SK-N-SH (cell line): ENCODE measurements at regions not wholly inside any gene's neighbourhood (a gene's known extent, or its start where the extent isn't known, plus 50 kb on each side); places are given as distances from the start of the nearest gene placed in this dataset.

Experiments used
- CTCF ChIA-PET: fragments of 300-600, 350-600 bp; formaldehyde crosslinking; extraction: SDS; loops from one replicate; lab custom pipeline; 2021; lab: Yijun Ruan, JAX
- POLR2A ChIA-PET: fragments of 350-600 bp; sonication (Branson Sonifier 250); formaldehyde crosslinking; extraction: SDS; loops from one replicate; lab custom pipeline; 2020; ENCODE audit warnings: antibody characterized with exemption, inconsistent platforms; lab: Yijun Ruan, JAX
- DNase-seq: peaks from one replicate; pipeline ENCODE4 v3.0.0; 2012
- H2AFZ ChIP-seq: fragments of 200-600 bp; sonication (generic); 2 replicates; pipeline ENCODE4 v1.8.1; 2016; ENCODE audit warnings: antibody characterized with exemption, mild to moderate bottlenecking, low read depth
- H3F3A ChIP-seq: fragments of 200-600 bp; sonication (generic); replicated peaks from 2 replicates; pipeline ENCODE3; 2016; ENCODE audit warnings: antibody characterized with exemption, mild to moderate bottlenecking; ENCODE audit not compliant: insufficient read depth
- H3K27ac ChIP-seq, 2 experiments: fragments of 200-500 bp in 1 of 2; fragments of 200-600 bp in 1 of 2; sonication (Bioruptor generic) in 1 of 2; sonication (generic), shearing (Covaris generic) in 1 of 2; 2 replicates each; pipeline versions ENCODE4 v1.5.1 to v1.6.1; 2014 to 2016; ENCODE audit warnings: low read depth in 2 of 2, inconsistent platforms in 1 of 2, low read length in 1 of 2, mild to moderate bottlenecking in 1 of 2, mixed read lengths in 1 of 2
- H3K27me3 ChIP-seq: fragments of 200-600 bp; sonication (generic), shearing (Covaris generic); 2 replicates; pipeline ENCODE4 v1.6.1; 2016; ENCODE audit warnings: mixed run types; ENCODE audit not compliant: insufficient read depth
- H3K36me3 ChIP-seq, 2 experiments: fragments of 200-500 bp in 1 of 2; fragments of 200-600 bp in 1 of 2; sonication (Bioruptor generic) in 1 of 2; sonication (generic) in 1 of 2; replicated peaks in 1 of 2; 2 replicates each; pipeline versions ENCODE3 to v1.5.1; 2014 to 2016; ENCODE audit warnings: low read length in 1 of 2, mild to moderate bottlenecking in 1 of 2; ENCODE audit not compliant: insufficient read depth in 2 of 2, control insufficient read depth in 1 of 2
- H3K4me1 ChIP-seq, 2 experiments: fragments of 200-500 bp in 1 of 2; fragments of 200-600 bp in 1 of 2; sonication (Bioruptor generic) in 1 of 2; sonication (generic), shearing (Covaris generic) in 1 of 2; 2 replicates each; pipeline versions ENCODE4 v1.5.1 to v1.6.1; 2014 to 2016; ENCODE audit warnings: low read depth in 1 of 2, low read length in 1 of 2, mixed run types in 1 of 2; ENCODE audit not compliant: insufficient read depth in 2 of 2, control insufficient read depth in 1 of 2
- H3K4me2 ChIP-seq: fragments of 200-600 bp; sonication (generic), shearing (Covaris generic); 2 replicates; pipeline ENCODE4 v1.6.1; 2017; ENCODE audit warnings: mixed run types
- H3K4me3 ChIP-seq, 2 experiments: fragments of 200-500 bp in 1 of 2; fragments of 200-600 bp in 1 of 2; sonication (Bioruptor generic) in 1 of 2; sonication (generic), shearing (Covaris generic) in 1 of 2; 2 replicates each; pipeline versions ENCODE4 v1.5.1 to v1.8.1; 2014 to 2016; ENCODE audit warnings: low read depth in 2 of 2, inconsistent platforms in 1 of 2, low read length in 1 of 2, mild to moderate bottlenecking in 1 of 2, mixed read lengths in 1 of 2, moderate library complexity in 1 of 2
- H3K79me2 ChIP-seq: fragments of 200-600 bp; sonication (generic); 2 replicates; pipeline ENCODE4 v1.8.1; 2017; ENCODE audit warnings: mild to moderate bottlenecking; ENCODE audit not compliant: insufficient read depth
- H3K9ac ChIP-seq: fragments of 200-600 bp; sonication (generic); 2 replicates; pipeline ENCODE4 v1.6.1; 2017; ENCODE audit warnings: mixed run types
- H3K9me2 ChIP-seq: fragments of 200-600 bp; sonication (generic); 2 replicates; pipeline ENCODE4 v1.6.1; 2017; ENCODE audit warnings: mixed run types
- H3K9me3 ChIP-seq: fragments of 200-600 bp; sonication (generic); 2 replicates; pipeline ENCODE4 v1.6.1; 2017; ENCODE audit warnings: mixed run types, mild to moderate bottlenecking, moderate library complexity
- H4K20me1 ChIP-seq: fragments of 200-600 bp; sonication (generic); 2 replicates; pipeline ENCODE4 v1.6.1; 2017; ENCODE audit warnings: mild to moderate bottlenecking, mixed run types; ENCODE audit not compliant: insufficient read depth
- CHD2 ChIP-seq: fragments of 150-350 bp; IDR thresholded peaks from 2 replicates; pipeline ENCODE4 v1.6.1; 2018; ENCODE audit warnings: low read length; ENCODE audit not compliant: partially characterized antibody
- ELF1 ChIP-seq: IDR thresholded peaks from 2 replicates; pipeline ENCODE4 v1.4.0; 2012
- EP300 ChIP-seq, 2 experiments: IDR thresholded peaks; 2 replicates each; pipeline versions ENCODE4 v1.4.0 to v1.6.1; 2012; ENCODE audit warnings: borderline replicate concordance in 1 of 2, low read depth in 1 of 2, low read length in 1 of 2
- FOXM1 ChIP-seq: IDR thresholded peaks from 2 replicates; pipeline ENCODE4 v1.4.0; 2012; ENCODE audit warnings: low read depth, mild to moderate bottlenecking
- GATA2 ChIP-seq: sonication (generic); formaldehyde crosslinking; IDR thresholded peaks from 2 replicates; pipeline ENCODE4 v1.5.0; 2020; ENCODE audit warnings: mild to moderate bottlenecking, missing genetic modification reagents
- IRF3 ChIP-seq: fragments of 150-350 bp; IDR thresholded peaks from 2 replicates; pipeline ENCODE4 v1.6.1; 2016; ENCODE audit warnings: mild to moderate bottlenecking, low read depth, low read length
- JUND ChIP-seq: IDR thresholded peaks from 2 replicates; pipeline ENCODE4 v1.4.0; 2012
- MEF2A ChIP-seq: IDR thresholded peaks from 2 replicates; pipeline ENCODE4 v1.4.0; 2012; ENCODE audit warnings: low read depth, borderline replicate concordance
- MXI1 ChIP-seq: IDR thresholded peaks from 2 replicates; pipeline ENCODE4 v1.6.1; 2012; ENCODE audit warnings: mild to moderate bottlenecking, low read depth, low read length, improper control_type of control experiment
- NFIC ChIP-seq: IDR thresholded peaks from 2 replicates; pipeline ENCODE4 v1.4.0; 2012; ENCODE audit warnings: borderline replicate concordance
- POLR2AphosphoS5 ChIP-seq: IDR thresholded peaks from 2 replicates; pipeline ENCODE4 v1.6.1; 2012; ENCODE audit warnings: low read depth, low read length
- RAD21 ChIP-seq: IDR thresholded peaks from 2 replicates; pipeline ENCODE4 v1.6.1; 2012; ENCODE audit warnings: mild to moderate bottlenecking, low read length
- RCOR1 ChIP-seq: fragments of 150-350 bp; IDR thresholded peaks from 2 replicates; pipeline ENCODE4 v1.6.1; 2017; ENCODE audit warnings: antibody characterized with exemption, low read length
- RXRA ChIP-seq: IDR thresholded peaks from 2 replicates; pipeline ENCODE4 v1.4.0; 2012; ENCODE audit warnings: low read depth, mild to moderate bottlenecking, borderline replicate concordance
- SIN3A ChIP-seq: IDR thresholded peaks from 2 replicates; pipeline ENCODE4 v1.6.1; 2012; ENCODE audit warnings: low read depth, mild to moderate bottlenecking, low read length, moderate library complexity, borderline replicate concordance
- TAF1 ChIP-seq: IDR thresholded peaks from 2 replicates; pipeline ENCODE4 v1.6.1; 2012; ENCODE audit warnings: low read depth, mild to moderate bottlenecking, low read length, moderate library complexity, borderline replicate concordance
- TCF12 ChIP-seq: IDR thresholded peaks from 2 replicates; pipeline ENCODE4 v1.4.0; 2012
- TEAD4 ChIP-seq: IDR thresholded peaks from 2 replicates; pipeline ENCODE4 v1.4.0; 2012; ENCODE audit warnings: mild to moderate bottlenecking, borderline replicate concordance; ENCODE audit not compliant: insufficient read depth
- YY1 ChIP-seq: IDR thresholded peaks from 2 replicates; pipeline ENCODE4 v1.4.0; 2012; ENCODE audit warnings: low read depth, mild to moderate bottlenecking
- WGBS: methylation state at CpG from one replicate; pipeline ENCODE4 v1.1.6; 2017; ENCODE audit warnings: low lambda C conversion rate; 5-methylcytosine and 5-hydroxymethylcytosine counted together
- TF ChIP-seq, protein P1 (sequence below): IDR thresholded peaks from 2 replicates; pipeline ENCODE4 v1.4.0; 2012; ENCODE audit warnings: low read depth, borderline replicate concordance
- TF ChIP-seq, protein P2 (sequence below): IDR thresholded peaks from 2 replicates; pipeline ENCODE4 v1.4.0; 2012; ENCODE audit warnings: low read depth, borderline replicate concordance
- TF ChIP-seq, protein P3 (sequence below): IDR thresholded peaks from 2 replicates; pipeline ENCODE4 v1.4.0; 2012; ENCODE audit warnings: low read depth
- TF ChIP-seq, protein P4 (sequence below): IDR thresholded peaks from 2 replicates; pipeline ENCODE4 v1.6.1; 2012; ENCODE audit warnings: mild to moderate bottlenecking, low read depth, low read length, moderate library complexity

DNA sequence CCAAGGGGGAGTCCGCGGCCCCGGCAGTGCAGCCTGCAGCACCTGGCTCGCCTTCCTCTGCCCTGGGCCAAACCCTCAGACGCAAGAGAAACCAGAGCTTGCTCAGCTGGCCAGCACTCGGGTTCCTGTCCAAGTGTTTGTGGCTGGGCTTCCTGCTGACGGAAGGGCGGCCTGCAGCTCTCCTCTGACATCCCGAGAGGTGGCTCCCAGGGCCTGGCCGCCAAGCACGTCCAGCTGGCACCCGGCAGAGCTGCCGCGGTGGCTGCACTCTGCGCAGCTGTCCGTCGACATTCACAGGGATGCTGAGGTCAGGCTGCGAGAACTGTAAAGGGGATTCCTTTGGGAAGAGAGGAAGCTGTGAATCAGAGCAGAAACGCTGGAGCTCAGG, 85.6 kb downstream of the CPN2 start (continued):
- TF ChIP-seq, protein P1, sequence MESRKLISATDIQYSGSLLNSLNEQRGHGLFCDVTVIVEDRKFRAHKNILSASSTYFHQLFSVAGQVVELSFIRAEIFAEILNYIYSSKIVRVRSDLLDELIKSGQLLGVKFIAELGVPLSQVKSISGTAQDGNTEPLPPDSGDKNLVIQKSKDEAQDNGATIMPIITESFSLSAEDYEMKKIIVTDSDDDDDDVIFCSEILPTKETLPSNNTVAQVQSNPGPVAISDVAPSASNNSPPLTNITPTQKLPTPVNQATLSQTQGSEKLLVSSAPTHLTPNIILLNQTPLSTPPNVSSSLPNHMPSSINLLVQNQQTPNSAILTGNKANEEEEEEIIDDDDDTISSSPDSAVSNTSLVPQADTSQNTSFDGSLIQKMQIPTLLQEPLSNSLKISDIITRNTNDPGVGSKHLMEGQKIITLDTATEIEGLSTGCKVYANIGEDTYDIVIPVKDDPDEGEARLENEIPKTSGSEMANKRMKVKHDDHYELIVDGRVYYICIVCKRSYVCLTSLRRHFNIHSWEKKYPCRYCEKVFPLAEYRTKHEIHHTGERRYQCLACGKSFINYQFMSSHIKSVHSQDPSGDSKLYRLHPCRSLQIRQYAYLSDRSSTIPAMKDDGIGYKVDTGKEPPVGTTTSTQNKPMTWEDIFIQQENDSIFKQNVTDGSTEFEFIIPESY = no peak
- no peak for TF ChIP-seq FOXM1
- no peak for TF ChIP-seq CHD2
- TF ChIP-seq TEAD4 = no peak
- TF ChIP-seq MEF2A = no peak
- TF ChIP-seq TAF1 = no peak
- no peak for TF ChIP-seq RXRA
- no peak; the same call in 1 of the 2 replicates for TF ChIP-seq RAD21
- no peak for TF ChIP-seq JUND
- no peak for TF ChIP-seq POLR2AphosphoS5
- TF ChIP-seq, protein P2, sequence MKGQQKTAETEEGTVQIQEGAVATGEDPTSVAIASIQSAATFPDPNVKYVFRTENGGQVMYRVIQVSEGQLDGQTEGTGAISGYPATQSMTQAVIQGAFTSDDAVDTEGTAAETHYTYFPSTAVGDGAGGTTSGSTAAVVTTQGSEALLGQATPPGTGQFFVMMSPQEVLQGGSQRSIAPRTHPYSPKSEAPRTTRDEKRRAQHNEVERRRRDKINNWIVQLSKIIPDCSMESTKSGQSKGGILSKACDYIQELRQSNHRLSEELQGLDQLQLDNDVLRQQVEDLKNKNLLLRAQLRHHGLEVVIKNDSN = no peak
- peak; percentile 76 for TF ChIP-seq RCOR1
- no peak for TF ChIP-seq ELF1
- TF ChIP-seq, protein P3, sequence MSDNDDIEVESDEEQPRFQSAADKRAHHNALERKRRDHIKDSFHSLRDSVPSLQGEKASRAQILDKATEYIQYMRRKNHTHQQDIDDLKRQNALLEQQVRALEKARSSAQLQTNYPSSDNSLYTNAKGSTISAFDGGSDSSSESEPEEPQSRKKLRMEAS = no peak
- peak; percentile 68 for TF ChIP-seq TCF12
- peak; percentile 34; the same call in 1 of the 2 replicates for TF ChIP-seq SIN3A
- TF ChIP-seq EP300 (IDR thresholded peaks at IDR 0.05; ENCODE audit: borderline replicate concordance in 1 of 2, low read depth in 1 of 2, low read length in 1 of 2) = no peak
- TF ChIP-seq YY1 = no peak

- no peak for DNase-seq
- Histone ChIP-seq H3K27me3 (no peaks in the 10 kb centered on the region), H3F3A (no peaks in the 10 kb centered on the region), H3K4me3 (no peak overlapping the region), H2AFZ (no peak overlapping the region), H3K4me1 (peaks cover 6 to 40% of the 10 kb centered on the region in 2 experiments; a peak in 3 of 4 replicates), H3K79me2 (no peaks in the 10 kb centered on the region), H3K4me2 (peak overlapping the region; percentile 63; the same call in 1 of the 2 replicates), H3K36me3 (no peaks in the 10 kb centered on the region), H3K27ac (peak overlapping the region in 1 of 2 experiments; percentile 64; a peak in 2 of 4 replicates), H4K20me1 (no peaks in the 10 kb centered on the region), H3K9me3 (no peaks in the 10 kb centered on the region), H3K9ac (no peak overlapping the region), H3K9me2 (no peaks in the 10 kb centered on the region)
- ChIA-PET CTCF (interaction anchor here (0.7 to 3.8 kb wide), 8 partner anchors 10 to 489 kb away, joined by 3 to 22 read pairs (median 5); no protein-coding TSS in a partner anchor), POLR2A (interaction anchor here (0.7 to 1.1 kb wide), 3 partner anchors 16 to 127 kb away, joined by 3 to 4 read pairs (median 3); no protein-coding TSS in a partner anchor)
- 87% methylated on average over 13 of the region's 13 CpGs for WGBS
- no peak for TF ChIP-seq POLR2AphosphoS5
- TF ChIP-seq CHD2 = no peak
- no peak for TF ChIP-seq MXI1
- no peak for TF ChIP-seq IRF3
- TF ChIP-seq, protein P4, sequence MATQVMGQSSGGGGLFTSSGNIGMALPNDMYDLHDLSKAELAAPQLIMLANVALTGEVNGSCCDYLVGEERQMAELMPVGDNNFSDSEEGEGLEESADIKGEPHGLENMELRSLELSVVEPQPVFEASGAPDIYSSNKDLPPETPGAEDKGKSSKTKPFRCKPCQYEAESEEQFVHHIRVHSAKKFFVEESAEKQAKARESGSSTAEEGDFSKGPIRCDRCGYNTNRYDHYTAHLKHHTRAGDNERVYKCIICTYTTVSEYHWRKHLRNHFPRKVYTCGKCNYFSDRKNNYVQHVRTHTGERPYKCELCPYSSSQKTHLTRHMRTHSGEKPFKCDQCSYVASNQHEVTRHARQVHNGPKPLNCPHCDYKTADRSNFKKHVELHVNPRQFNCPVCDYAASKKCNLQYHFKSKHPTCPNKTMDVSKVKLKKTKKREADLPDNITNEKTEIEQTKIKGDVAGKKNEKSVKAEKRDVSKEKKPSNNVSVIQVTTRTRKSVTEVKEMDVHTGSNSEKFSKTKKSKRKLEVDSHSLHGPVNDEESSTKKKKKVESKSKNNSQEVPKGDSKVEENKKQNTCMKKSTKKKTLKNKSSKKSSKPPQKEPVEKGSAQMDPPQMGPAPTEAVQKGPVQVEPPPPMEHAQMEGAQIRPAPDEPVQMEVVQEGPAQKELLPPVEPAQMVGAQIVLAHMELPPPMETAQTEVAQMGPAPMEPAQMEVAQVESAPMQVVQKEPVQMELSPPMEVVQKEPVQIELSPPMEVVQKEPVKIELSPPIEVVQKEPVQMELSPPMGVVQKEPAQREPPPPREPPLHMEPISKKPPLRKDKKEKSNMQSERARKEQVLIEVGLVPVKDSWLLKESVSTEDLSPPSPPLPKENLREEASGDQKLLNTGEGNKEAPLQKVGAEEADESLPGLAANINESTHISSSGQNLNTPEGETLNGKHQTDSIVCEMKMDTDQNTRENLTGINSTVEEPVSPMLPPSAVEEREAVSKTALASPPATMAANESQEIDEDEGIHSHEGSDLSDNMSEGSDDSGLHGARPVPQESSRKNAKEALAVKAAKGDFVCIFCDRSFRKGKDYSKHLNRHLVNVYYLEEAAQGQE = no peak
- no peak for TF ChIP-seq GATA2 (CRISPR knock-in tag)
- TF ChIP-seq NFIC = no peak
Observed at GRCh38 chr3:194265996-194266964, 84.8 kb downstream of the CPN2 start.
